Activated CD8-positive, alpha-beta T cell treated with anti-CD3 and anti-CD28 coated beads for 36 hours (primary cell): ENCODE measurements at regions not wholly inside any gene's neighbourhood (a gene's known extent, or its start where the extent isn't known, plus 50 kb on each side); places are given as distances from the start of the nearest gene placed in this dataset.

ENCODE experiments used
- ATAC-seq: fragments of 200-7000 bp; cut with Tn5 transposase; one replicate; pipeline ENCODE4 v1.10.0; 2021; ENCODE audit warnings: mild to moderate bottlenecking, moderate library complexity
- CTCF ChIA-PET: fragments of 350-600 bp; sonication (Branson Sonifier 250); formaldehyde crosslinking; loops from one replicate; lab custom pipeline; 2021; ENCODE audit warnings: antibody characterized with exemption; lab: Charles Lee
- POLR2A ChIA-PET: fragments of 350-600 bp; sonication (Branson Sonifier 250); formaldehyde crosslinking; loops from one replicate; lab custom pipeline; 2021; ENCODE audit warnings: antibody characterized with exemption; lab: Charles Lee
- DNase-seq: peaks from one replicate; pipeline ENCODE4 v3.0.0-alpha.2; 2020
- H3K27ac Mint-ChIP-seq: one replicate; pipeline ENCODE4 v1.8.0; 2021; ENCODE audit warnings: mild to moderate bottlenecking, mixed read lengths
- H3K27me3 Mint-ChIP-seq: one replicate; pipeline ENCODE4 v1.8.0; 2021; ENCODE audit warnings: mixed read lengths
- H3K36me3 Mint-ChIP-seq: one replicate; pipeline ENCODE4 v1.8.0; 2021; ENCODE audit warnings: low read depth, mixed read lengths
- H3K4me1 Mint-ChIP-seq: one replicate; pipeline ENCODE4 v1.8.0; 2021; ENCODE audit warnings: low read depth, mixed read lengths
- H3K4me3 Mint-ChIP-seq: one replicate; pipeline ENCODE4 v1.8.0; 2021; ENCODE audit warnings: mild to moderate bottlenecking, moderate library complexity, mixed read lengths
- H3K9me3 Mint-ChIP-seq: one replicate; pipeline ENCODE4 v1.8.0; 2021; ENCODE audit warnings: mixed read lengths
- CTCF ChIP-seq: fragments of 200-600 bp; IDR thresholded peaks from one replicate; pipeline ENCODE4 v1.8.0; 2022; ENCODE audit warnings: antibody characterized with exemption, mild to moderate bottlenecking
- intact Hi-C: fragments of 100-400 bp; cut with micrococcal nuclease; formaldehyde crosslinking; loops from one replicate; pipeline ENCODE4 v1.10.0; 2022

GRCh38 chr18:76640438-76640837 is 145.4 kb upstream of the ZNF516 start:
- intact Hi-C loops: no loop called here
- ChIA-PET CTCF (interaction anchor here (1.4 kb wide), 1 partner anchor 19 kb away, joined by 7 read pairs; no protein-coding TSS in a partner anchor), POLR2A (no interaction called here)
- Mint-ChIP-seq H3K4me3 (no peak overlapping the region), H3K9me3 (no peaks in the 10 kb centered on the region), H3K4me1 (peaks cover 2% of the 10 kb centered on the region), H3K27ac (no peak overlapping the region), H3K27me3 (peaks cover 7% of the 10 kb centered on the region), H3K36me3 (no peaks in the 10 kb centered on the region)
- no peak for DNase-seq
- no peak for TF ChIP-seq CTCF
- ATAC-seq: no peak

GRCh38 chr18:76634564-76634963 is 139.5 kb upstream of the ZNF516 start:
- Mint-ChIP-seq H3K36me3 (no peaks in the 10 kb centered on the region), H3K4me1 (no peaks in the 10 kb centered on the region), H3K9me3 (peaks cover 4% of the 10 kb centered on the region), H3K27ac (no peak overlapping the region), H3K27me3 (peaks cover 12% of the 10 kb centered on the region), H3K4me3 (no peak overlapping the region)
- no peak for ATAC-seq
- DNase-seq: no peak
- TF ChIP-seq CTCF: no peak
- intact Hi-C loops: no loop called here
- ChIA-PET CTCF (no interaction called here), POLR2A (no interaction called here)

- ChIA-PET POLR2A (no interaction called here), CTCF (no interaction called here)
- H3K27me3 Mint-ChIP-seq: peaks cover 13% of the 10 kb centered on the region
- TF ChIP-seq CTCF: no peak
- H3K27ac Mint-ChIP-seq: no peak overlapping the region
- no peaks in the 10 kb centered on the region for H3K36me3 Mint-ChIP-seq
- no peaks in the 10 kb centered on the region for H3K4me1 Mint-ChIP-seq
- no peak for DNase-seq
- peaks cover 4% of the 10 kb centered on the region for H3K9me3 Mint-ChIP-seq
- intact Hi-C loops: no loop called here
- no peak for ATAC-seq
- no peak overlapping the region for H3K4me3 Mint-ChIP-seq
These were observed 138.7 kb upstream of the ZNF516 start for GRCh38 chr18:76633588-76634269.

- no peak overlapping the region for H3K4me3 Mint-ChIP-seq
- POLR2A ChIA-PET: no interaction called here
These were observed 132.4 kb upstream of the ZNF516 start for GRCh38 chr18:76627444-76627843.

More at GRCh38 chr18:76627444-76627843, 132.4 kb upstream of the ZNF516 start:
- Mint-ChIP-seq H3K4me1 (no peaks in the 10 kb centered on the region), H3K36me3 (no peaks in the 10 kb centered on the region), H3K9me3 (peaks cover 4% of the 10 kb centered on the region), H3K27ac (no peak overlapping the region), H3K27me3 (peaks cover 26% of the 10 kb centered on the region)
- intact Hi-C loops: no loop called here
- DNase-seq (no peak), ATAC-seq (no peak)
- TF ChIP-seq CTCF: no peak
- CTCF ChIA-PET: interaction anchor here (1.1 to 1.6 kb wide), 2 partner anchors 30 to 174 kb away, joined by 3 to 7 read pairs; no protein-coding TSS in a partner anchor
